B cell (primary cell): ENCODE measurements at regions not wholly inside any gene's neighbourhood (a gene's known extent, or its start where the extent isn't known, plus 50 kb on each side); places are given as distances from the start of the nearest gene placed in this dataset.

Experiments
- ATAC-seq: fragments of 200-7000 bp; cut with Tn5 transposase; one replicate; pipeline ENCODE4 v1.10.0; 2021; ENCODE audit warnings: low read depth, mild to moderate bottlenecking, moderate number of reproducible peaks, moderate library complexity
- CTCF ChIA-PET: fragments of 350-600 bp; sonication (Branson Sonifier 250); formaldehyde crosslinking; loops from one replicate; lab custom pipeline; 2021; ENCODE audit warnings: antibody characterized with exemption, inconsistent platforms; lab: Charles Lee
- POLR2A ChIA-PET: fragments of 350-600 bp; sonication (Branson Sonifier 250); formaldehyde crosslinking; loops from one replicate; lab custom pipeline; 2021; ENCODE audit warnings: antibody characterized with exemption; lab: Charles Lee
- DNase-seq: peaks from one replicate; pipeline ENCODE4 v3.0.0; 2013
- H2AFZ ChIP-seq: 2 replicates; pipeline ENCODE4 v1.6.1; 2012; ENCODE audit warnings: mild to moderate bottlenecking, low read depth, low read length; ENCODE audit not compliant: insufficient read depth, poor library complexity, severe bottlenecking
- H3K27ac ChIP-seq, 2 donors: 1 replicate in 1 of 2; 2 replicates in 1 of 2; pipeline ENCODE4 v1.5.1; 2012 to 2013; ENCODE audit warnings: low read length in 2 of 2, mild to moderate bottlenecking in 2 of 2, moderate library complexity in 1 of 2
- H3K27me3 ChIP-seq, 4 experiments: fragments of 200-600 bp in 1 of 4; sonication (generic) in 1 of 4; replicated peaks in 1 of 4; 1 replicate in 2 of 4; 2 replicates in 2 of 4; pipeline versions ENCODE4 v1.6.1 to v1.7.0; 2013 to 2016; ENCODE audit warnings: low read length in 3 of 4, mild to moderate bottlenecking in 2 of 4, mixed read lengths in 1 of 4, moderate library complexity in 1 of 4; ENCODE audit not compliant: insufficient read depth in 4 of 4, control insufficient read depth in 3 of 4; ENCODE audit errors: control extremely low read depth in 1 of 4
- H3K36me3 ChIP-seq, 2 experiments: replicated peaks in 1 of 2; 1 replicate in 1 of 2; 2 replicates in 1 of 2; pipeline versions ENCODE4 v1.6.1 to v1.7.1; 2013; ENCODE audit warnings: low read length in 1 of 2; ENCODE audit not compliant: insufficient read depth in 2 of 2, control insufficient read depth in 1 of 2; ENCODE audit errors: control extremely low read depth in 1 of 2, extremely low read depth in 1 of 2
- H3K4me1 ChIP-seq, 2 donors: fragments of 200-600 bp in 1 of 2; sonication (generic) in 1 of 2; 1 replicate in 1 of 2; 2 replicates in 1 of 2; pipeline versions ENCODE4 v1.5.1 to v1.6.1; 2013 to 2017; ENCODE audit warnings: low read length in 2 of 2; ENCODE audit not compliant: control insufficient read depth in 2 of 2, insufficient read depth in 2 of 2
- H3K4me2 ChIP-seq: replicated peaks from 2 replicates; pipeline ENCODE3; 2012; ENCODE audit warnings: mild to moderate bottlenecking, low read depth, low read length; ENCODE audit not compliant: poor library complexity, severe bottlenecking
- H3K4me3 ChIP-seq, 5 experiments: fragments of 200-600 bp in 1 of 5; sonication (generic) in 1 of 5; 1 replicate in 3 of 5; 2 replicates in 2 of 5; pipeline versions ENCODE4 v1.5.1 to v1.7.0; 2011 to 2016; ENCODE audit warnings: low read length in 4 of 5, mild to moderate bottlenecking in 4 of 5, low read depth in 2 of 5, control low read depth in 1 of 5, moderate library complexity in 1 of 5; ENCODE audit not compliant: insufficient read depth in 1 of 5; ENCODE audit errors: control extremely low read depth in 1 of 5, extremely low read depth in 1 of 5
- H3K79me2 ChIP-seq: fragments of 200-600 bp; sonication (generic); one replicate; pipeline ENCODE4 v1.6.0; 2016; ENCODE audit warnings: low read length; ENCODE audit not compliant: control insufficient read depth, insufficient read depth
- H3K9ac ChIP-seq: fragments of 200-600 bp; sonication (generic); 2 replicates; pipeline ENCODE4 v1.6.1; 2017; ENCODE audit warnings: mild to moderate bottlenecking, low read length, moderate library complexity
- H3K9me3 ChIP-seq, 3 donors: one replicate each; pipeline versions ENCODE4 v1.6.1 to v1.7.1; 2013; ENCODE audit warnings: low read length in 2 of 3; ENCODE audit not compliant: control insufficient read depth in 2 of 3, insufficient read depth in 1 of 3; ENCODE audit errors: control extremely low read depth in 1 of 3
- H4K20me1 ChIP-seq: 2 replicates; pipeline ENCODE4 v1.6.0; 2012; ENCODE audit warnings: mild to moderate bottlenecking, low read length; ENCODE audit not compliant: insufficient read depth, control insufficient read depth, poor library complexity, severe bottlenecking
- H3K27ac Mint-ChIP-seq: one replicate; pipeline ENCODE4 v1.8.0; 2021; ENCODE audit warnings: mixed read lengths
- H3K27me3 Mint-ChIP-seq: one replicate; pipeline ENCODE4 v1.8.0; 2021; ENCODE audit warnings: mixed read lengths
- H3K4me1 Mint-ChIP-seq: one replicate; pipeline ENCODE4 v1.8.0; 2021; ENCODE audit warnings: mixed read lengths
- H3K4me3 Mint-ChIP-seq: one replicate; pipeline ENCODE4 v1.8.0; 2021; ENCODE audit warnings: mixed read lengths
- H3K9me3 Mint-ChIP-seq: one replicate; pipeline ENCODE4 v1.8.0; 2022; ENCODE audit warnings: mixed read lengths; ENCODE audit not compliant: insufficient read depth
- EZH2 ChIP-seq: IDR thresholded peaks from 2 replicates; pipeline ENCODE4 v1.6.1; 2012; ENCODE audit warnings: borderline replicate concordance, low read depth, mild to moderate bottlenecking, moderate library complexity, low read length; ENCODE audit not compliant: insufficient read depth, poor library complexity, severe bottlenecking
- WGBS: methylation state at CpG from one replicate; pipeline ENCODE4 v1.1.5; 2013; ENCODE audit warnings: missing lambda C conversion rate; ENCODE audit not compliant: insufficient coverage; 5-methylcytosine and 5-hydroxymethylcytosine counted together
- intact Hi-C: fragments of 100-400 bp; cut with micrococcal nuclease; formaldehyde crosslinking; loops from one replicate; pipeline ENCODE4 v1.10.0; 2022
- TF ChIP-seq, protein P1 (sequence below): fragments of 200-600 bp; IDR thresholded peaks from one replicate; pipeline ENCODE4 v1.8.0; 2022; ENCODE audit warnings: antibody characterized with exemption, mild to moderate bottlenecking

DNA sequence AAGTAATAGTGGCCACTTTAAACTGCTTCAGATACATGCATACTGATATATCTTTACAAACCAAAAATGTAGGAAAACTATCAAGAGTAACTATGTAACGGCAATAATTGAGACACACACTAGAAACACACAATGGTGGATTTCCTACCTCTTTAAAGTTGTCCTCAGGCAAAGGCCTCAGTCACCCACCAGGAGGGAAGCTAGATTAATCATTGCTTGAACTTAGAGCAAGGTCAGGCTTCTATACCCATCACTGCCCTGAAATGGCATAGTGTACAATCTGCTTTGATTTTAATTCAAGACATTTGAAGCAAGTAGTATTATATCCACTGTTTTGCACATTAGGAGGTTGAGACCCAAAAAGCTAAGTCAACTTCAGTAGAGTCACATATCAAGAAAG is 110.9 kb downstream of the AREG start:
- Histone ChIP-seq H3K9ac (no peak overlapping the region), H3K4me1 (no peaks in the 10 kb centered on the region), H2AFZ (no peak overlapping the region), H3K9me3 (no peaks in the 10 kb centered on the region), H3K27ac (no peak overlapping the region), H3K79me2 (no peaks in the 10 kb centered on the region), H4K20me1 (no peaks in the 10 kb centered on the region), H3K4me3 (no peak overlapping the region), H3K27me3 (no peaks in the 10 kb centered on the region), H3K4me2 (no peak overlapping the region), H3K36me3 (no peaks in the 10 kb centered on the region)
- Mint-ChIP-seq H3K9me3 (no peaks in the 10 kb centered on the region), H3K27me3 (no peaks in the 10 kb centered on the region), H3K4me3 (no peak overlapping the region), H3K27ac (no peak overlapping the region), H3K4me1 (no peaks in the 10 kb centered on the region)
- no peak for ATAC-seq
- TF ChIP-seq, protein P1, sequence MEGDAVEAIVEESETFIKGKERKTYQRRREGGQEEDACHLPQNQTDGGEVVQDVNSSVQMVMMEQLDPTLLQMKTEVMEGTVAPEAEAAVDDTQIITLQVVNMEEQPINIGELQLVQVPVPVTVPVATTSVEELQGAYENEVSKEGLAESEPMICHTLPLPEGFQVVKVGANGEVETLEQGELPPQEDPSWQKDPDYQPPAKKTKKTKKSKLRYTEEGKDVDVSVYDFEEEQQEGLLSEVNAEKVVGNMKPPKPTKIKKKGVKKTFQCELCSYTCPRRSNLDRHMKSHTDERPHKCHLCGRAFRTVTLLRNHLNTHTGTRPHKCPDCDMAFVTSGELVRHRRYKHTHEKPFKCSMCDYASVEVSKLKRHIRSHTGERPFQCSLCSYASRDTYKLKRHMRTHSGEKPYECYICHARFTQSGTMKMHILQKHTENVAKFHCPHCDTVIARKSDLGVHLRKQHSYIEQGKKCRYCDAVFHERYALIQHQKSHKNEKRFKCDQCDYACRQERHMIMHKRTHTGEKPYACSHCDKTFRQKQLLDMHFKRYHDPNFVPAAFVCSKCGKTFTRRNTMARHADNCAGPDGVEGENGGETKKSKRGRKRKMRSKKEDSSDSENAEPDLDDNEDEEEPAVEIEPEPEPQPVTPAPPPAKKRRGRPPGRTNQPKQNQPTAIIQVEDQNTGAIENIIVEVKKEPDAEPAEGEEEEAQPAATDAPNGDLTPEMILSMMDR, result no peak
- TF ChIP-seq EZH2, result no peak
- intact Hi-C loops, result no loop called here
- ChIA-PET CTCF (no interaction called here), POLR2A (no interaction called here)
- no CpG with 5 or more reads among the region's 1 CpG for WGBS
- DNase-seq, result no peak

GRCh38 chr4:74559853-74560252 is 114.9 kb downstream of the AREG start:
- no peak for TF ChIP-seq EZH2
- CTCF ChIA-PET, result no interaction called here
- intact Hi-C loops, result no loop called here

More at GRCh38 chr4:74559853-74560252, 114.9 kb downstream of the AREG start:
- Histone ChIP-seq H3K79me2 (no peaks in the 10 kb centered on the region), H3K4me2 (no peak overlapping the region), H3K4me3 (no peak overlapping the region), H4K20me1 (no peaks in the 10 kb centered on the region), H3K27me3 (no peaks in the 10 kb centered on the region), H3K4me1 (no peaks in the 10 kb centered on the region), H3K9ac (no peak overlapping the region), H3K27ac (no peak overlapping the region), H3K9me3 (no peaks in the 10 kb centered on the region), H3K36me3 (no peaks in the 10 kb centered on the region), H2AFZ (no peak overlapping the region)
- Mint-ChIP-seq H3K4me3 (no peak overlapping the region), H3K27ac (no peak overlapping the region), H3K9me3 (no peaks in the 10 kb centered on the region), H3K4me1 (no peaks in the 10 kb centered on the region), H3K27me3 (no peaks in the 10 kb centered on the region)
- ATAC-seq, result no peak
- WGBS, result no CpG with 5 or more reads among the region's 1 CpG
- POLR2A ChIA-PET, result no interaction called here
- DNase-seq, result no peak
